ENCODE measurements at regions not wholly inside any gene's neighbourhood (a gene's known extent, or its start where the extent isn't known, plus 50 kb on each side); places are given as distances from the start of the nearest gene placed in this dataset.
A peak's percentile ranks its signal among the peaks of the same experiment; 100 is the strongest.

DNA sequence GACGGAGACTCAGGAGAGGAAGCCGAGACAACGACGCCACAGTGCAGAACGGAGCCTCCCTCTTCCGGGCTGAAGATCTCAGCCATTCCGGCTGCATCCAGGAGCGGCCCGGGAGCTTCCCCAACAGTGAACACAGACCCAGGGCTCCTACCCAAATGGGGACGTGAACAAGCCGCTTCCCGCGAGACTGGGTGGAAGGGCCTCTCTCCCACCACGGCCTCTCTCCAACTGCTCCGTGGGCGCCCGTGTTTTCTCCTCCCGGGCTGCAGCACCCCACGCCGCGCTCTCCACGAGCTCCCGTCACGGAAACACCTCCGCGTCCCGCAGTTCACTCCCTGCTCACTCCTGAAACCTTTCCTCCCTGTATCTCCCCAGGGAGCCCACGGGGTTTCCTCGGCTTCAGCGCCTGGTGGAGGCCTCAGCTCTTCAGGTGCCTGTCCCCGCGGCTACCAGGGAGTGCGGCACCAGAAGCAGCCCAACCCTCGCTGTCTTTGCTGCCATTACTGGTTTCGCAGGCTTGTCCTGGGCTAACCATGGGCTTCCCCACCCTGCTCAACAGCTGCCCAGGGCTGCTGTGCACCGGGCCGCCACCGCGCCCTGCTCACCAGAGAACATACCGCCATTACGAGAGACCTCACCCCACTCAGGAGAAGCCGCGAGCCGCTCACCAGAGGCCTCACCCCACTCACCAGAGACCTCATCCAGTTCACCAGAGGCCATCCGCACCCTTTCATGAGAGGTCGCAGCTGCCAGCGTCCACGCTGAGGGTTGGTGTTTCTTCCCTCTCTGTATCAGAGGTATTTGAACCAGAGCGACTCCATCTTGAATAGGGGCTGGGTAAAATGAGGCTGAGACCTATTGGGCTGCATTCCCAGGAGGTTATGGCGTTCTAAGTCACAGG lies 922.8 kb downstream of the QKI start:
- Histone ChIP-seq H3K4me2 (ENCODE audit: insufficient read depth, low read length) (peak overlapping the region; percentile 59; the same call in 1 of the 2 replicates), H3K4me3 (peak overlapping the region; percentile 50), H3K27ac (ENCODE audit: extremely low read depth, low read depth, low read length) (peak overlapping the region; percentile 79), H3K9me1 (ENCODE audit: control insufficient read depth, insufficient read depth, low read length) (no peaks in the 10 kb centered on the region), H3K9me3 (replicated peaks; ENCODE audit: control insufficient read depth, insufficient read depth, low read depth, low read length) (no peaks in the 10 kb centered on the region), H2AFZ (ENCODE audit: low read depth, low read length) (peak overlapping the region; percentile 18; the same call in 1 of the 2 replicates), H3K27me3 (ENCODE audit: control insufficient read depth in 2 of 2, insufficient read depth in 2 of 2, low read length in 2 of 2) (no peaks in the 10 kb centered on the region), H4K20me1 (replicated peaks; ENCODE audit: control insufficient read depth, insufficient read depth, low read length) (no peaks in the 10 kb centered on the region), H3K9ac (ENCODE audit: insufficient read depth in 1 of 2, low read depth in 2 of 2, low read length in 2 of 2) (peak overlapping the region; percentile 79 to 95), H3K36me3 (ENCODE audit: control insufficient read depth, insufficient read depth, low read length) (no peaks in the 10 kb centered on the region), H3K4me1 (replicated peaks in 1 of 2; ENCODE audit: control insufficient read depth in 2 of 2, insufficient read depth in 2 of 2, low read length in 2 of 2) (peaks cover 0 to 5% of the 10 kb centered on the region in 2 experiments; a peak in 1 of 5 replicates), H3K79me2 (ENCODE audit: control insufficient read depth, insufficient read depth, low read length) (peaks cover 59% of the 10 kb centered on the region)
- ChIA-PET POLR2A (interaction anchor here (0.7 to 1.2 kb wide), 3 partner anchors 9 to 1427 kb away, joined by 3 to 4 read pairs (median 3); no protein-coding TSS in a partner anchor), CTCF (ENCODE audit: low intra/inter-chr PET ratio) (no interaction called here)
- in situ Hi-C loops (cut with MboI) (no loop called here), intact Hi-C loops (cut with micrococcal nuclease) (loop anchor here (10.0 kb wide), 1 partner anchor 68 kb away; no protein-coding TSS in a partner anchor)
- FAIRE-seq (no peak), DNase-seq (ENCODE audit: extremely low read depth in 1 of 4, low spot score in 3 of 4) (peak; percentile 13 to 40 (median 28)), ATAC-seq (peak; percentile 65)
- 1% methylated on average over 50 of the region's 50 CpGs for WGBS (ENCODE audit: insufficient coverage, low coverage, missing lambda C conversion rate)
- TSS peak; percentile 51 for BruUV-seq (replicated peaks)
- TF ChIP-seq TEAD2 (tag; IDR thresholded peaks at IDR 0.05) (peak; percentile 98), NR3C1 (CRISPR knock-in tag; IDR thresholded peaks at IDR 0.05) (no peak), KLF13 (tag; IDR thresholded peaks at IDR 0.05; ENCODE audit: borderline replicate concordance, low read depth) (peak; percentile 99), BHLHE40 (IDR thresholded peaks at IDR 0.05; ENCODE audit: low read length) (no peak)
- TF ChIP-seq, protein P1, sequence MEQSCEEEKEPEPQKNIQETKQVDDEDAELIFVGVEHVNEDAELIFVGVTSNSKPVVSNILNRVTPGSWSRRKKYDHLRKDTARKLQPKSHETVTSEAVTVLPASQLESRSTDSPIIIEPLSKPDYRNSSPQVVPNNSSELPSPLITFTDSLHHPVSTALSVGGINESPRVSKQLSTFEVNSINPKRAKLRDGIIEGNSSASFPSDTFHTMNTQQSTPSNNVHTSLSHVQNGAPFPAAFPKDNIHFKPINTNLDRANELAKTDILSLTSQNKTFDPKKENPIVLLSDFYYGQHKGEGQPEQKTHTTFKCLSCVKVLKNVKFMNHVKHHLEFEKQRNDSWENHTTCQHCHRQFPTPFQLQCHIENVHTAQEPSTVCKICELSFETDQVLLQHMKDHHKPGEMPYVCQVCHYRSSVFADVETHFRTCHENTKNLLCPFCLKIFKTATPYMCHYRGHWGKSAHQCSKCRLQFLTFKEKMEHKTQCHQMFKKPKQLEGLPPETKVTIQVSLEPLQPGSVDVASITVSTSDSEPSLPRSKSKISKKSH (CRISPR knock-in tag; IDR thresholded peaks at IDR 0.05), result peak; percentile 87
- TF ChIP-seq, protein P2, sequence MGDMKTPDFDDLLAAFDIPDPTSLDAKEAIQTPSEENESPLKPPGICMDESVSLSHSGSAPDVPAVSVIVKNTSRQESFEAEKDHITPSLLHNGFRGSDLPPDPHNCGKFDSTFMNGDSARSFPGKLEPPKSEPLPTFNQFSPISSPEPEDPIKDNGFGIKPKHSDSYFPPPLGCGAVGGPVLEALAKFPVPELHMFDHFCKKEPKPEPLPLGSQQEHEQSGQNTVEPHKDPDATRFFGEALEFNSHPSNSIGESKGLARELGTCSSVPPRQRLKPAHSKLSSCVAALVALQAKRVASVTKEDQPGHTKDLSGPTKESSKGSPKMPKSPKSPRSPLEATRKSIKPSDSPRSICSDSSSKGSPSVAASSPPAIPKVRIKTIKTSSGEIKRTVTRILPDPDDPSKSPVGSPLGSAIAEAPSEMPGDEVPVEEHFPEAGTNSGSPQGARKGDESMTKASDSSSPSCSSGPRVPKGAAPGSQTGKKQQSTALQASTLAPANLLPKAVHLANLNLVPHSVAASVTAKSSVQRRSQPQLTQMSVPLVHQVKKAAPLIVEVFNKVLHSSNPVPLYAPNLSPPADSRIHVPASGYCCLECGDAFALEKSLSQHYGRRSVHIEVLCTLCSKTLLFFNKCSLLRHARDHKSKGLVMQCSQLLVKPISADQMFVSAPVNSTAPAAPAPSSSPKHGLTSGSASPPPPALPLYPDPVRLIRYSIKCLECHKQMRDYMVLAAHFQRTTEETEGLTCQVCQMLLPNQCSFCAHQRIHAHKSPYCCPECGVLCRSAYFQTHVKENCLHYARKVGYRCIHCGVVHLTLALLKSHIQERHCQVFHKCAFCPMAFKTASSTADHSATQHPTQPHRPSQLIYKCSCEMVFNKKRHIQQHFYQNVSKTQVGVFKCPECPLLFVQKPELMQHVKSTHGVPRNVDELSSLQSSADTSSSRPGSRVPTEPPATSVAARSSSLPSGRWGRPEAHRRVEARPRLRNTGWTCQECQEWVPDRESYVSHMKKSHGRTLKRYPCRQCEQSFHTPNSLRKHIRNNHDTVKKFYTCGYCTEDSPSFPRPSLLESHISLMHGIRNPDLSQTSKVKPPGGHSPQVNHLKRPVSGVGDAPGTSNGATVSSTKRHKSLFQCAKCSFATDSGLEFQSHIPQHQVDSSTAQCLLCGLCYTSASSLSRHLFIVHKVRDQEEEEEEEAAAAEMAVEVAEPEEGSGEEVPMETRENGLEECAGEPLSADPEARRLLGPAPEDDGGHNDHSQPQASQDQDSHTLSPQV (IDR thresholded peaks at IDR 0.05), result peak; percentile 100
- TF ChIP-seq, protein P3, sequence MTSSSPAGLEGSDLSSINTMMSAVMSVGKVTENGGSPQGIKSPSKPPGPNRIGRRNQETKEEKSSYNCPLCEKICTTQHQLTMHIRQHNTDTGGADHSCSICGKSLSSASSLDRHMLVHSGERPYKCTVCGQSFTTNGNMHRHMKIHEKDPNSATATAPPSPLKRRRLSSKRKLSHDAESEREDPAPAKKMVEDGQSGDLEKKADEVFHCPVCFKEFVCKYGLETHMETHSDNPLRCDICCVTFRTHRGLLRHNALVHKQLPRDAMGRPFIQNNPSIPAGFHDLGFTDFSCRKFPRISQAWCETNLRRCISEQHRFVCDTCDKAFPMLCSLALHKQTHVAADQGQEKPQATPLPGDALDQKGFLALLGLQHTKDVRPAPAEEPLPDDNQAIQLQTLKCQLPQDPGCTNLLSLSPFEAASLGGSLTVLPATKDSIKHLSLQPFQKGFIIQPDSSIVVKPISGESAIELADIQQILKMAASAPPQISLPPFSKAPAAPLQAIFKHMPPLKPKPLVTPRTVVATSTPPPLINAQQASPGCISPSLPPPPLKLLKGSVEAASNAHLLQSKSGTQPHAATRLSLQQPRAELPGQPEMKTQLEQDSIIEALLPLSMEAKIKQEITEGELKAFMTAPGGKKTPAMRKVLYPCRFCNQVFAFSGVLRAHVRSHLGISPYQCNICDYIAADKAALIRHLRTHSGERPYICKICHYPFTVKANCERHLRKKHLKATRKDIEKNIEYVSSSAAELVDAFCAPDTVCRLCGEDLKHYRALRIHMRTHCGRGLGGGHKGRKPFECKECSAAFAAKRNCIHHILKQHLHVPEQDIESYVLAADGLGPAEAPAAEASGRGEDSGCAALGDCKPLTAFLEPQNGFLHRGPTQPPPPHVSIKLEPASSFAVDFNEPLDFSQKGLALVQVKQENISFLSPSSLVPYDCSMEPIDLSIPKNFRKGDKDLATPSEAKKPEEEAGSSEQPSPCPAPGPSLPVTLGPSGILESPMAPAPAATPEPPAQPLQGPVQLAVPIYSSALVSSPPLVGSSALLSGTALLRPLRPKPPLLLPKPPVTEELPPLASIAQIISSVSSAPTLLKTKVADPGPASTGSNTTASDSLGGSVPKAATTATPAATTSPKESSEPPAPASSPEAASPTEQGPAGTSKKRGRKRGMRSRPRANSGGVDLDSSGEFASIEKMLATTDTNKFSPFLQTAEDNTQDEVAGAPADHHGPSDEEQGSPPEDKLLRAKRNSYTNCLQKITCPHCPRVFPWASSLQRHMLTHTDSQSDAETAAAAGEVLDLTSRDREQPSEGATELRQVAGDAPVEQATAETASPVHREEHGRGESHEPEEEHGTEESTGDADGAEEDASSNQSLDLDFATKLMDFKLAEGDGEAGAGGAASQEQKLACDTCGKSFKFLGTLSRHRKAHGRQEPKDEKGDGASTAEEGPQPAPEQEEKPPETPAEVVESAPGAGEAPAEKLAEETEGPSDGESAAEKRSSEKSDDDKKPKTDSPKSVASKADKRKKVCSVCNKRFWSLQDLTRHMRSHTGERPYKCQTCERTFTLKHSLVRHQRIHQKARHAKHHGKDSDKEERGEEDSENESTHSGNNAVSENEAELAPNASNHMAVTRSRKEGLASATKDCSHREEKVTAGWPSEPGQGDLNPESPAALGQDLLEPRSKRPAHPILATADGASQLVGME (CRISPR knock-in tag; IDR thresholded peaks at IDR 0.05), result peak; percentile 100

Data from K562 (cell line).